ENCODE measurements at regions not wholly inside any gene's neighbourhood (a gene's known extent, or its start where the extent isn't known, plus 50 kb on each side); places are given as distances from the start of the nearest gene placed in this dataset.

DNA sequence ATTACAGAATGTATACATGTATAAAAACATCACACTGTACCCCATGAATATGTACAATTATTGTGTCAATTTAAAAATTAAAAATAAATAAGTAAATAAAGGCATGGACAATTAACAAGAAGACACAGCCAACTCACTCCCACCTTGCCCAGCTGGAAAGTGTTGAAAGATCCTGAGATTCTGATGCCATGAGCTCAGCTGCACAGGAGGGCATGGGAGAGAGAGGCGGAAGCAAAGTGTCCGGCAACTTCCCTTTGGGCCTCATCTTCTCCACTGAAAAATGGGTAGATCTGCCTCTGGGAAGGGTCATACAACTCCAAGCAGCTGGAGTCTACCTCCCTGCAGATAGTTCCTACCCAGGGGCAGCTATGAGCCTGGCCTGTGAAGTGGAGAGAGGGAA, 277.3 kb downstream of the UACA start:
- FAIRE-seq: no peak
- intact Hi-C loops (cut with micrococcal nuclease): loop anchor here (5.0 to 10.0 kb wide), 2 partner anchors 221 to 764 kb away; no protein-coding TSS in a partner anchor
- CTCF ChIA-PET (ENCODE audit: low intra/inter-chr PET ratio): no interaction called here

More for the DNA sequence above, 277.3 kb downstream of the UACA start:
- DNase-seq (ENCODE audit: extremely low read depth in 1 of 4, low spot score in 3 of 4): no peak
- TF ChIP-seq MCM5 (IDR thresholded peaks at IDR 0.05; ENCODE audit: low read depth): no peak
- TF ChIP-seq ZNF764 (CRISPR knock-in tag; IDR thresholded peaks at IDR 0.05; ENCODE audit: low read depth): no peak
- TF ChIP-seq SMC3 (conservative IDR thresholded peaks at IDR 0.05; ENCODE audit: insufficient read depth, low read depth, low read length): no peak
- TF ChIP-seq ASH1L (IDR thresholded peaks at IDR 0.05; ENCODE audit: borderline replicate concordance, low read depth, partially characterized antibody): no peak
- no peak for TF ChIP-seq ZFPM2 (CRISPR knock-in tag; IDR thresholded peaks at IDR 0.05)
- no peak for TF ChIP-seq ZNF57 (CRISPR knock-in tag; IDR thresholded peaks at IDR 0.05)
- TF ChIP-seq ZFP1 (CRISPR knock-in tag; IDR thresholded peaks at IDR 0.05): no peak
- TF ChIP-seq, protein P1, sequence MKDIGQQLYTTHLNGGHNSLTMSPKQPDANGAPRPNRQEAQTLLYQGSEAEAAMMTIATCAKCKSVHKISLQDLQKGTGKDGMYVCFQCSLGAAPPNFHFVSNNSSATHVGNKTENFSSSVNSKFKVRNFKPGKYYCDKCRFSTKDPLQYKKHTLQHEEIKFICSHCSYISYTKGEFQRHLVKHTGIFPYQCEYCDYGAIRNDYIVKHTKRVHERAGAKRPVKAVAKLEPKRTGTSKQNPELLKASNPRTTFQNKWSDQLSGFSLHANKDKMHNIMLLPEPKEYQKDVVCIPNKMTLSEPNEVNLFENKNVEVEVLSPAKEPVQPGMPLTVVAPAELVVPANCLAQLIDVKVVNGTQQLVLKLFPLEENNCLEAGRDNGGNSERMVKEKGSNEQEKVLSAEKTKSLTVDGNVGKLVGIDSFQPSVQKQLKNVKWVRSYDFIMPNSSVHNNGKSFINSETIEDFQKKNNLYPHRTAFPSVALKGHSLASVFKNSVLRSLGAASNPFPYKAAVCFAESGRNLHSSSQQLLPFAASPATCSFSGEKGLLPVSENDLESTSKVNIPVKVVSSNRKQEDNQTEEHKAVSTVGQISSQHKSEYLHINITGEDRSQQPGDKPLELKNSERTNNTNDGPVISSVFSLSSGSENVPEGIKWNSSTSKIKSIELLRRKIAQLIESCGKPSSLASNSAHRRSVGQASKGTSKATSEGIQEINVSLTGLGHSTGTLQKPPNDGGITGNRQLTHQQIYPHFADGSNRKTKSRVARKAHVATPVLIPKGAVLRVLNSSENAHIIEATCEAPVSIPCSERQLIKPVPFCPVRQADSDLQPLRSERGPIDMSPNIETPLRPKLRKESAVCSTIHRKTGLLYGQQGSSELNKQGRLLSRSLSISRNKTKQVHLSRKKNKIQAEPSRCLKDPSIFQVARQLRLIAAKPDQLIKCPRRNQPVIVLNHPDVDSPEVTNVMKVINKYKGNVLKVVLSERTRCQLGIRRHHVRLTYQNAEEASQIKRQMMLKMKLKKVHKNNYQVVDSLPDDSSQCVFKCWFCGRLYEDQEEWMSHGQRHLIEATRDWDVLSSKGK (CRISPR knock-in tag; IDR thresholded peaks at IDR 0.05): no peak
- no peak for TF ChIP-seq DPF2 (IDR thresholded peaks at IDR 0.05)
- no peak for TF ChIP-seq KDM2B (CRISPR knock-in tag; IDR thresholded peaks at IDR 0.05)
- TF ChIP-seq CHCHD3 (CRISPR knock-in tag; IDR thresholded peaks at IDR 0.05): no peak
- TF ChIP-seq, protein P2, sequence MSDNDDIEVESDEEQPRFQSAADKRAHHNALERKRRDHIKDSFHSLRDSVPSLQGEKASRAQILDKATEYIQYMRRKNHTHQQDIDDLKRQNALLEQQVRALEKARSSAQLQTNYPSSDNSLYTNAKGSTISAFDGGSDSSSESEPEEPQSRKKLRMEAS (CRISPR knock-in tag; IDR thresholded peaks at IDR 0.05): no peak
- TF ChIP-seq, protein P3, sequence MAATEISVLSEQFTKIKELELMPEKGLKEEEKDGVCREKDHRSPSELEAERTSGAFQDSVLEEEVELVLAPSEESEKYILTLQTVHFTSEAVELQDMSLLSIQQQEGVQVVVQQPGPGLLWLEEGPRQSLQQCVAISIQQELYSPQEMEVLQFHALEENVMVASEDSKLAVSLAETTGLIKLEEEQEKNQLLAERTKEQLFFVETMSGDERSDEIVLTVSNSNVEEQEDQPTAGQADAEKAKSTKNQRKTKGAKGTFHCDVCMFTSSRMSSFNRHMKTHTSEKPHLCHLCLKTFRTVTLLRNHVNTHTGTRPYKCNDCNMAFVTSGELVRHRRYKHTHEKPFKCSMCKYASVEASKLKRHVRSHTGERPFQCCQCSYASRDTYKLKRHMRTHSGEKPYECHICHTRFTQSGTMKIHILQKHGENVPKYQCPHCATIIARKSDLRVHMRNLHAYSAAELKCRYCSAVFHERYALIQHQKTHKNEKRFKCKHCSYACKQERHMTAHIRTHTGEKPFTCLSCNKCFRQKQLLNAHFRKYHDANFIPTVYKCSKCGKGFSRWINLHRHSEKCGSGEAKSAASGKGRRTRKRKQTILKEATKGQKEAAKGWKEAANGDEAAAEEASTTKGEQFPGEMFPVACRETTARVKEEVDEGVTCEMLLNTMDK (IDR thresholded peaks at IDR 0.05; ENCODE audit: borderline replicate concordance, insufficient read depth, low read depth, low read length, poor library complexity, severe bottlenecking): no peak
- peaks cover 11 to 30% of the 10 kb centered on the region in 2 experiments; a peak in 4 of 5 replicates for H3K27me3 ChIP-seq (ENCODE audit: control insufficient read depth in 2 of 2, insufficient read depth in 2 of 2, low read length in 2 of 2)
- H3K79me2 ChIP-seq (ENCODE audit: control insufficient read depth, insufficient read depth, low read length): no peaks in the 10 kb centered on the region
- no peak overlapping the region for H3K27ac ChIP-seq (ENCODE audit: extremely low read depth, low read depth, low read length)
- H3K4me2 ChIP-seq (ENCODE audit: insufficient read depth, low read length): no peak overlapping the region
- no peaks in the 10 kb centered on the region for H3K4me1 ChIP-seq (replicated peaks in 1 of 2; ENCODE audit: control insufficient read depth in 2 of 2, insufficient read depth in 2 of 2, low read length in 2 of 2)
- no TSS peak for BruUV-seq (replicated peaks)
- WGBS (ENCODE audit: insufficient coverage, low coverage, missing lambda C conversion rate): 0% methylated on average over 2 of the region's 2 CpGs
- H3K9me1 ChIP-seq (ENCODE audit: control insufficient read depth, insufficient read depth, low read length): no peaks in the 10 kb centered on the region
- H4K20me1 ChIP-seq (replicated peaks; ENCODE audit: control insufficient read depth, insufficient read depth, low read length): no peaks in the 10 kb centered on the region; the same call in none of the 2 replicates
- H3K36me3 ChIP-seq (ENCODE audit: control insufficient read depth, insufficient read depth, low read length): no peaks in the 10 kb centered on the region
- H3K4me3 ChIP-seq: no peak overlapping the region
- no peak for ATAC-seq
- no peak overlapping the region for H2AFZ ChIP-seq (ENCODE audit: low read depth, low read length)
- H3K9ac ChIP-seq (ENCODE audit: insufficient read depth in 1 of 2, low read depth in 2 of 2, low read length in 2 of 2): no peak overlapping the region
- H3K9me3 ChIP-seq (replicated peaks; ENCODE audit: control insufficient read depth, insufficient read depth, low read depth, low read length): no peaks in the 10 kb centered on the region
- POLR2A ChIA-PET: no interaction called here
- in situ Hi-C loops (cut with MboI): loop anchor here (10.0 to 25.0 kb wide), 2 partner anchors 749 to 1011 kb away; no protein-coding TSS in a partner anchor
